ENCODE measurements at regions not wholly inside any gene's neighbourhood (a gene's known extent, or its start where the extent isn't known, plus 50 kb on each side); places are given as distances from the start of the nearest gene placed in this dataset.

DNA sequence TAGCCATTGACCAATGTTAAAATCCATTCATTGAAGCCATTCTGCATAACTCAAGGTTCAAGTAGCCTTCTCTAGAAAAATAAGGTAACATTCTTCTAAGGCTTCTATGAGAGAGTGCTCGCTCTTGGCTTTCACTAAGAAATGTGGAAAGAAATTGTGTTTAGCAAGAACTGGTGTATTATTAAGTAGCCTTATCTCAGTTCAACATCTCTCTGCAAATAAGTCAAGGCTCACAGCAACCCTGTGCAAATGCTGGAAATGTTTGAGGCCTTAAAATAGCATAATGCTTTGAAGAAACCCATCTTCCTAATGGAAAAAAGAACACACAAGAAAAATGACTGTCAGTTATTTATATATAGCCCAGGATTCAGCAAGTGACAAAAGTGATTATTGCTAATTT is 254.1 kb upstream of the PROX1 start:
- Histone ChIP-seq H3K36me3 (ENCODE audit: control insufficient read depth, low read length) (no peaks in the 10 kb centered on the region), H4K20me1 (ENCODE audit: control insufficient read depth, insufficient read depth, low read depth, low read length) (no peaks in the 10 kb centered on the region), H3K9me3 (ENCODE audit: control insufficient read depth, insufficient read depth, low read length) (no peaks in the 10 kb centered on the region), H3K4me1 (ENCODE audit: control insufficient read depth, low read length) (no peaks in the 10 kb centered on the region), H3K4me3 (ENCODE audit: low read length) (no peak overlapping the region), H3K79me2 (ENCODE audit: control insufficient read depth, low read length) (no peaks in the 10 kb centered on the region), H3F3A (ENCODE audit: control insufficient read depth, insufficient read depth) (no peaks in the 10 kb centered on the region), H3K9me2 (replicated peaks; ENCODE audit: control insufficient read depth, low read length) (no peaks in the 10 kb centered on the region), H3K27ac (ENCODE audit: low read depth, low read length) (no peak overlapping the region), H3K27me3 (ENCODE audit: control insufficient read depth, low read length) (no peaks in the 10 kb centered on the region), H3K4me2 (ENCODE audit: low read length) (no peak overlapping the region)
- TF ChIP-seq, protein P1, sequence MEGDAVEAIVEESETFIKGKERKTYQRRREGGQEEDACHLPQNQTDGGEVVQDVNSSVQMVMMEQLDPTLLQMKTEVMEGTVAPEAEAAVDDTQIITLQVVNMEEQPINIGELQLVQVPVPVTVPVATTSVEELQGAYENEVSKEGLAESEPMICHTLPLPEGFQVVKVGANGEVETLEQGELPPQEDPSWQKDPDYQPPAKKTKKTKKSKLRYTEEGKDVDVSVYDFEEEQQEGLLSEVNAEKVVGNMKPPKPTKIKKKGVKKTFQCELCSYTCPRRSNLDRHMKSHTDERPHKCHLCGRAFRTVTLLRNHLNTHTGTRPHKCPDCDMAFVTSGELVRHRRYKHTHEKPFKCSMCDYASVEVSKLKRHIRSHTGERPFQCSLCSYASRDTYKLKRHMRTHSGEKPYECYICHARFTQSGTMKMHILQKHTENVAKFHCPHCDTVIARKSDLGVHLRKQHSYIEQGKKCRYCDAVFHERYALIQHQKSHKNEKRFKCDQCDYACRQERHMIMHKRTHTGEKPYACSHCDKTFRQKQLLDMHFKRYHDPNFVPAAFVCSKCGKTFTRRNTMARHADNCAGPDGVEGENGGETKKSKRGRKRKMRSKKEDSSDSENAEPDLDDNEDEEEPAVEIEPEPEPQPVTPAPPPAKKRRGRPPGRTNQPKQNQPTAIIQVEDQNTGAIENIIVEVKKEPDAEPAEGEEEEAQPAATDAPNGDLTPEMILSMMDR (IDR thresholded peaks at IDR 0.05; ENCODE audit: low read depth, low read length, poor library complexity, severe bottlenecking), result no peak
- TF ChIP-seq EZH2phosphoT487 (IDR thresholded peaks at IDR 0.05; ENCODE audit: borderline replicate concordance, low read length), result no peak

DNA sequence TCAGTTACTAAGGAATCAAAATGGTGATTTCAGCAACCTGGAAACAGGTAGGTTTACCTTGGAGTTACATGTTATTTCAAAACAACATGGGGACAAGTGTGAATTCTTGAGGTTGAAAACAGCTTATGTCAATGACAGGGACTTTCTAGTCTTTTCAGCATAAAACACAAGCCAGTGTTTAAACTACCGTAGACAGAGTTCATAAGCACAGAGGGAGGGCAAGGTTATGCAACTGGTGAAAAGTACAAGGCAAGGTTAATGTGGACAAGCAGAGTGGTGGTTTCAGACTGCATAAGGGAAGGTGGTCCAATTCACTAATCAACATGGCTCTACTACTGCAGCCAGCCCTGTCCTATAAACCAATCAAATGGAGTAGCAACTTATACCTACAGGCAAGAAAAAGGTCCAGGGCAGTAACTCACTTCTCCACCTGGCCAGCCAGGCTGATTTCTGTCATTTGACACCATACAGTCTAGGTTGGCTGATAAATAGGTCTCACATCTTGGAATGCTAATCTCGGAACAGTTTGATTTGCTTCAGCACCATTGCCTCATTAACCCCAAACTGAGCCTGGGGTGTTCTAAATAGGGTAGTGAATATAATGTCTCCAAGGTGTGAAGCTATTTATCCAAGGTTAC is 250.3 kb upstream of the PROX1 start:
- Histone ChIP-seq H3K79me2 (ENCODE audit: control insufficient read depth, low read length) (no peaks in the 10 kb centered on the region), H3K9me2 (replicated peaks; ENCODE audit: control insufficient read depth, low read length) (no peaks in the 10 kb centered on the region), H3K27ac (ENCODE audit: low read depth, low read length) (no peak overlapping the region), H3K9me3 (ENCODE audit: control insufficient read depth, insufficient read depth, low read length) (no peaks in the 10 kb centered on the region), H3K27me3 (ENCODE audit: control insufficient read depth, low read length) (no peaks in the 10 kb centered on the region), H3K36me3 (ENCODE audit: control insufficient read depth, low read length) (no peaks in the 10 kb centered on the region), H3K4me3 (ENCODE audit: low read length) (no peak overlapping the region), H3K4me2 (ENCODE audit: low read length) (no peak overlapping the region), H4K20me1 (ENCODE audit: control insufficient read depth, insufficient read depth, low read depth, low read length) (no peaks in the 10 kb centered on the region), H3F3A (ENCODE audit: control insufficient read depth, insufficient read depth) (no peaks in the 10 kb centered on the region), H3K4me1 (ENCODE audit: control insufficient read depth, low read length) (no peaks in the 10 kb centered on the region)
- no peak for TF ChIP-seq EZH2phosphoT487 (IDR thresholded peaks at IDR 0.05; ENCODE audit: borderline replicate concordance, low read length)
- TF ChIP-seq, protein P1 (IDR thresholded peaks at IDR 0.05; ENCODE audit: low read depth, low read length, poor library complexity, severe bottlenecking), result no peak

- Histone ChIP-seq H3K9me3 (ENCODE audit: control insufficient read depth, insufficient read depth, low read length) (no peaks in the 10 kb centered on the region), H3K9me2 (replicated peaks; ENCODE audit: control insufficient read depth, low read length) (no peaks in the 10 kb centered on the region), H3K27ac (ENCODE audit: low read depth, low read length) (no peak overlapping the region), H3K36me3 (ENCODE audit: control insufficient read depth, low read length) (no peaks in the 10 kb centered on the region), H3K27me3 (ENCODE audit: control insufficient read depth, low read length) (no peaks in the 10 kb centered on the region), H3K4me1 (ENCODE audit: control insufficient read depth, low read length) (no peaks in the 10 kb centered on the region), H3K79me2 (ENCODE audit: control insufficient read depth, low read length) (no peaks in the 10 kb centered on the region), H4K20me1 (ENCODE audit: control insufficient read depth, insufficient read depth, low read depth, low read length) (no peaks in the 10 kb centered on the region), H3K4me3 (ENCODE audit: low read length) (no peak overlapping the region), H3K4me2 (ENCODE audit: low read length) (no peak overlapping the region), H3F3A (ENCODE audit: control insufficient read depth, insufficient read depth) (no peaks in the 10 kb centered on the region)
- TF ChIP-seq, protein P1 (IDR thresholded peaks at IDR 0.05; ENCODE audit: low read depth, low read length, poor library complexity, severe bottlenecking), result no peak
- no peak for TF ChIP-seq EZH2phosphoT487 (IDR thresholded peaks at IDR 0.05; ENCODE audit: borderline replicate concordance, low read length)
These were observed 249.1 kb upstream of the PROX1 start for GRCh38 chr1:213738658-213739057.
